Natural killer cell (primary cell): ENCODE measurements at regions not wholly inside any gene's neighbourhood (a gene's known extent, or its start where the extent isn't known, plus 50 kb on each side); places are given as distances from the start of the nearest gene placed in this dataset.

Source experiments
- ATAC-seq, 3 donors: fragments of 150-1000 bp in 2 of 3; fragments of 200-7000 bp in 1 of 3; cut with Tn5 transposase; 1 replicate in 1 of 3; 2 replicates in 2 of 3; pipeline ENCODE4 v1.10.0; 2021; ENCODE audit warnings: mild to moderate bottlenecking in 2 of 3, moderate library complexity in 2 of 3
- DNase-seq, 2 donors: peaks; one replicate each; pipeline versions ENCODE4 v3.0.0 to v3.0.0-alpha.2; 2013 to 2021; ENCODE audit warnings: mixed read lengths in 1 of 2
- H3K27ac ChIP-seq: one replicate; pipeline ENCODE4 v1.5.1; 2013; ENCODE audit warnings: mild to moderate bottlenecking, low read length
- H3K27me3 ChIP-seq: one replicate; pipeline ENCODE4 v1.6.1; 2013; ENCODE audit warnings: low read length; ENCODE audit not compliant: control insufficient read depth, insufficient read depth
- H3K36me3 ChIP-seq: one replicate; pipeline ENCODE4 v1.6.1; 2013; ENCODE audit warnings: low read length; ENCODE audit not compliant: control insufficient read depth, insufficient read depth
- H3K4me1 ChIP-seq: one replicate; pipeline ENCODE4 v1.6.1; 2013; ENCODE audit warnings: low read length; ENCODE audit not compliant: control insufficient read depth, insufficient read depth
- H3K4me3 ChIP-seq: one replicate; pipeline ENCODE4 v1.5.1; 2013; ENCODE audit warnings: low read length
- H3K9me3 ChIP-seq: one replicate; pipeline ENCODE4 v1.6.1; 2013; ENCODE audit warnings: low read length; ENCODE audit not compliant: control insufficient read depth, insufficient read depth
- H3K27ac Mint-ChIP-seq, 2 donors: one replicate each; pipeline ENCODE4 v1.8.0; 2022; ENCODE audit warnings: mild to moderate bottlenecking in 2 of 2, mixed read lengths in 2 of 2, moderate library complexity in 1 of 2
- H3K27me3 Mint-ChIP-seq, 2 donors: one replicate each; pipeline ENCODE4 v1.8.0; 2022; ENCODE audit warnings: low read depth in 2 of 2, mixed read lengths in 2 of 2
- H3K36me3 Mint-ChIP-seq: one replicate; pipeline ENCODE4 v1.8.0; 2022; ENCODE audit warnings: mixed read lengths
- H3K4me1 Mint-ChIP-seq, 2 donors: one replicate each; pipeline ENCODE4 v1.8.0; 2022; ENCODE audit warnings: mixed read lengths in 2 of 2
- H3K4me3 Mint-ChIP-seq: one replicate; pipeline ENCODE4 v1.8.0; 2022; ENCODE audit warnings: mild to moderate bottlenecking, moderate library complexity, mixed read lengths
- H3K9me3 Mint-ChIP-seq, 2 donors: one replicate each; pipeline ENCODE4 v1.8.0; 2022; ENCODE audit warnings: mixed read lengths in 2 of 2
- CTCF ChIP-seq: fragments of 200-600 bp; IDR thresholded peaks from one replicate; pipeline ENCODE4 v1.8.0; 2022; ENCODE audit warnings: antibody characterized with exemption
- WGBS: methylation state at CpG from one replicate; pipeline ENCODE4 v1.1.7; 2013; ENCODE audit warnings: missing lambda C conversion rate; ENCODE audit not compliant: insufficient coverage; 5-methylcytosine and 5-hydroxymethylcytosine counted together
- intact Hi-C: fragments of 100-400 bp; cut with micrococcal nuclease; formaldehyde crosslinking; loops from one replicate; pipeline ENCODE4 v1.14.2; 2022

- Mint-ChIP-seq H3K4me3 (no peak overlapping the region), H3K27ac (no peak overlapping the region), H3K27me3 (no peaks in the 10 kb centered on the region), H3K4me1 (no peaks in the 10 kb centered on the region), H3K9me3 (peaks cover 3 to 11% of the 10 kb centered on the region in 2 donors), H3K36me3 (no peaks in the 10 kb centered on the region)
- intact Hi-C loops = no loop called here
- Histone ChIP-seq H3K36me3 (no peaks in the 10 kb centered on the region), H3K27me3 (no peaks in the 10 kb centered on the region), H3K4me1 (no peaks in the 10 kb centered on the region), H3K9me3 (no peaks in the 10 kb centered on the region), H3K4me3 (no peak overlapping the region), H3K27ac (no peak overlapping the region)
- ATAC-seq = no peak
- no peak for DNase-seq
- WGBS = 93% methylated on average over 4 of the region's 4 CpGs
- no peak for TF ChIP-seq CTCF
Observed at GRCh38 chr13:84360822-84361221, 478.5 kb upstream of the SLITRK1 start.

GRCh38 chr13:84358601-84359000, 476.3 kb upstream of the SLITRK1 start:
- no peaks in the 10 kb centered on the region for H3K36me3 ChIP-seq
- H3K4me3 Mint-ChIP-seq = no peak overlapping the region
- no peaks in the 10 kb centered on the region for H3K27me3 Mint-ChIP-seq
- intact Hi-C loops = no loop called here
- H3K9me3 Mint-ChIP-seq = peaks cover 3 to 10% of the 10 kb centered on the region in 2 donors
- no peak for ATAC-seq
- H3K36me3 Mint-ChIP-seq = no peaks in the 10 kb centered on the region
- 86% methylated on average over 4 of the region's 4 CpGs for WGBS
- H3K27ac ChIP-seq = no peak overlapping the region
- no peak for DNase-seq
- H3K4me1 Mint-ChIP-seq = no peaks in the 10 kb centered on the region
- no peak overlapping the region for H3K27ac Mint-ChIP-seq
- no peak for TF ChIP-seq CTCF
- no peaks in the 10 kb centered on the region for H3K27me3 ChIP-seq
- no peaks in the 10 kb centered on the region for H3K9me3 ChIP-seq
- no peak overlapping the region for H3K4me3 ChIP-seq
- H3K4me1 ChIP-seq = no peaks in the 10 kb centered on the region

GRCh38 chr13:84352946-84353345, 470.7 kb upstream of the SLITRK1 start:
- Mint-ChIP-seq H3K9me3 (peaks cover 2 to 4% of the 10 kb centered on the region in 2 donors), H3K4me1 (no peaks in the 10 kb centered on the region), H3K4me3 (no peak overlapping the region), H3K27me3 (no peaks in the 10 kb centered on the region), H3K27ac (no peak overlapping the region), H3K36me3 (no peaks in the 10 kb centered on the region)
- H3K4me1 ChIP-seq = no peaks in the 10 kb centered on the region
- H3K4me3 ChIP-seq = no peak overlapping the region
- ATAC-seq = no peak
- TF ChIP-seq CTCF = no peak
- DNase-seq = no peak
- H3K27me3 ChIP-seq = no peaks in the 10 kb centered on the region
- no peaks in the 10 kb centered on the region for H3K36me3 ChIP-seq
- H3K27ac ChIP-seq = no peak overlapping the region
- no peaks in the 10 kb centered on the region for H3K9me3 ChIP-seq
- intact Hi-C loops = no loop called here

- Histone ChIP-seq H3K9me3 (no peaks in the 10 kb centered on the region), H3K4me3 (no peak overlapping the region), H3K27me3 (no peaks in the 10 kb centered on the region), H3K27ac (no peak overlapping the region), H3K36me3 (no peaks in the 10 kb centered on the region), H3K4me1 (no peaks in the 10 kb centered on the region)
- no peak overlapping the region for H3K27ac Mint-ChIP-seq
- no peaks in the 10 kb centered on the region for H3K4me1 Mint-ChIP-seq
- no peaks in the 10 kb centered on the region for H3K27me3 Mint-ChIP-seq
- no peak for TF ChIP-seq CTCF
- intact Hi-C loops = no loop called here
- H3K4me3 Mint-ChIP-seq = no peak overlapping the region
- H3K9me3 Mint-ChIP-seq = peaks cover 2 to 7% of the 10 kb centered on the region in 2 donors
- DNase-seq = no peak
- no peak for ATAC-seq
- H3K36me3 Mint-ChIP-seq = no peaks in the 10 kb centered on the region
Observed at GRCh38 chr13:84339456-84339855, 457.2 kb upstream of the SLITRK1 start.
